SK-N-SH (cell line): ENCODE measurements at regions not wholly inside any gene's neighbourhood (a gene's known extent, or its start where the extent isn't known, plus 50 kb on each side); places are given as distances from the start of the nearest gene placed in this dataset.

ENCODE experiments used
- CTCF ChIA-PET: fragments of 300-600, 350-600 bp; formaldehyde crosslinking; extraction: SDS; loops from one replicate; lab custom pipeline; 2021; lab: Yijun Ruan, JAX
- POLR2A ChIA-PET: fragments of 350-600 bp; sonication (Branson Sonifier 250); formaldehyde crosslinking; extraction: SDS; loops from one replicate; lab custom pipeline; 2020; ENCODE audit warnings: antibody characterized with exemption, inconsistent platforms; lab: Yijun Ruan, JAX
- DNase-seq: peaks from one replicate; pipeline ENCODE4 v3.0.0; 2012
- H2AFZ ChIP-seq: fragments of 200-600 bp; sonication (generic); 2 replicates; pipeline ENCODE4 v1.8.1; 2016; ENCODE audit warnings: antibody characterized with exemption, mild to moderate bottlenecking, low read depth
- H3F3A ChIP-seq: fragments of 200-600 bp; sonication (generic); replicated peaks from 2 replicates; pipeline ENCODE3; 2016; ENCODE audit warnings: antibody characterized with exemption, mild to moderate bottlenecking; ENCODE audit not compliant: insufficient read depth
- H3K27ac ChIP-seq, 2 experiments: fragments of 200-500 bp in 1 of 2; fragments of 200-600 bp in 1 of 2; sonication (Bioruptor generic) in 1 of 2; sonication (generic), shearing (Covaris generic) in 1 of 2; 2 replicates each; pipeline versions ENCODE4 v1.5.1 to v1.6.1; 2014 to 2016; ENCODE audit warnings: low read depth in 2 of 2, inconsistent platforms in 1 of 2, low read length in 1 of 2, mild to moderate bottlenecking in 1 of 2, mixed read lengths in 1 of 2
- H3K27me3 ChIP-seq: fragments of 200-600 bp; sonication (generic), shearing (Covaris generic); 2 replicates; pipeline ENCODE4 v1.6.1; 2016; ENCODE audit warnings: mixed run types; ENCODE audit not compliant: insufficient read depth
- H3K36me3 ChIP-seq, 2 experiments: fragments of 200-500 bp in 1 of 2; fragments of 200-600 bp in 1 of 2; sonication (Bioruptor generic) in 1 of 2; sonication (generic) in 1 of 2; replicated peaks in 1 of 2; 2 replicates each; pipeline versions ENCODE3 to v1.5.1; 2014 to 2016; ENCODE audit warnings: low read length in 1 of 2, mild to moderate bottlenecking in 1 of 2; ENCODE audit not compliant: insufficient read depth in 2 of 2, control insufficient read depth in 1 of 2
- H3K4me1 ChIP-seq, 2 experiments: fragments of 200-500 bp in 1 of 2; fragments of 200-600 bp in 1 of 2; sonication (Bioruptor generic) in 1 of 2; sonication (generic), shearing (Covaris generic) in 1 of 2; 2 replicates each; pipeline versions ENCODE4 v1.5.1 to v1.6.1; 2014 to 2016; ENCODE audit warnings: low read depth in 1 of 2, low read length in 1 of 2, mixed run types in 1 of 2; ENCODE audit not compliant: insufficient read depth in 2 of 2, control insufficient read depth in 1 of 2
- H3K4me2 ChIP-seq: fragments of 200-600 bp; sonication (generic), shearing (Covaris generic); 2 replicates; pipeline ENCODE4 v1.6.1; 2017; ENCODE audit warnings: mixed run types
- H3K4me3 ChIP-seq, 2 experiments: fragments of 200-500 bp in 1 of 2; fragments of 200-600 bp in 1 of 2; sonication (Bioruptor generic) in 1 of 2; sonication (generic), shearing (Covaris generic) in 1 of 2; 2 replicates each; pipeline versions ENCODE4 v1.5.1 to v1.8.1; 2014 to 2016; ENCODE audit warnings: low read depth in 2 of 2, inconsistent platforms in 1 of 2, low read length in 1 of 2, mild to moderate bottlenecking in 1 of 2, mixed read lengths in 1 of 2, moderate library complexity in 1 of 2
- H3K79me2 ChIP-seq: fragments of 200-600 bp; sonication (generic); 2 replicates; pipeline ENCODE4 v1.8.1; 2017; ENCODE audit warnings: mild to moderate bottlenecking; ENCODE audit not compliant: insufficient read depth
- H3K9ac ChIP-seq: fragments of 200-600 bp; sonication (generic); 2 replicates; pipeline ENCODE4 v1.6.1; 2017; ENCODE audit warnings: mixed run types
- H3K9me2 ChIP-seq: fragments of 200-600 bp; sonication (generic); 2 replicates; pipeline ENCODE4 v1.6.1; 2017; ENCODE audit warnings: mixed run types
- H3K9me3 ChIP-seq: fragments of 200-600 bp; sonication (generic); 2 replicates; pipeline ENCODE4 v1.6.1; 2017; ENCODE audit warnings: mixed run types, mild to moderate bottlenecking, moderate library complexity
- H4K20me1 ChIP-seq: fragments of 200-600 bp; sonication (generic); 2 replicates; pipeline ENCODE4 v1.6.1; 2017; ENCODE audit warnings: mild to moderate bottlenecking, mixed run types; ENCODE audit not compliant: insufficient read depth
- EP300 ChIP-seq, 2 experiments: IDR thresholded peaks; 2 replicates each; pipeline versions ENCODE4 v1.4.0 to v1.6.1; 2012; ENCODE audit warnings: borderline replicate concordance in 1 of 2, low read depth in 1 of 2, low read length in 1 of 2
- FOSL2 ChIP-seq: IDR thresholded peaks from 2 replicates; pipeline ENCODE4 v1.4.0; 2012; ENCODE audit warnings: low read depth, mild to moderate bottlenecking, moderate library complexity, borderline replicate concordance
- FOXJ3 ChIP-seq: sonication (generic); formaldehyde crosslinking; IDR thresholded peaks from 2 replicates; pipeline ENCODE4 v1.5.1; 2020; ENCODE audit warnings: mild to moderate bottlenecking, missing genetic modification reagents
- FOXM1 ChIP-seq: IDR thresholded peaks from 2 replicates; pipeline ENCODE4 v1.4.0; 2012; ENCODE audit warnings: low read depth, mild to moderate bottlenecking
- JUND ChIP-seq: IDR thresholded peaks from 2 replicates; pipeline ENCODE4 v1.4.0; 2012
- MEF2A ChIP-seq: IDR thresholded peaks from 2 replicates; pipeline ENCODE4 v1.4.0; 2012; ENCODE audit warnings: low read depth, borderline replicate concordance
- MXI1 ChIP-seq: IDR thresholded peaks from 2 replicates; pipeline ENCODE4 v1.6.1; 2012; ENCODE audit warnings: mild to moderate bottlenecking, low read depth, low read length, improper control_type of control experiment
- NFIC ChIP-seq: IDR thresholded peaks from 2 replicates; pipeline ENCODE4 v1.4.0; 2012; ENCODE audit warnings: borderline replicate concordance
- POLR2AphosphoS5 ChIP-seq: IDR thresholded peaks from 2 replicates; pipeline ENCODE4 v1.6.1; 2012; ENCODE audit warnings: low read depth, low read length
- RXRA ChIP-seq: IDR thresholded peaks from 2 replicates; pipeline ENCODE4 v1.4.0; 2012; ENCODE audit warnings: low read depth, mild to moderate bottlenecking, borderline replicate concordance
- TAF1 ChIP-seq: IDR thresholded peaks from 2 replicates; pipeline ENCODE4 v1.6.1; 2012; ENCODE audit warnings: low read depth, mild to moderate bottlenecking, low read length, moderate library complexity, borderline replicate concordance
- TCF12 ChIP-seq: IDR thresholded peaks from 2 replicates; pipeline ENCODE4 v1.4.0; 2012
- TEAD4 ChIP-seq: IDR thresholded peaks from 2 replicates; pipeline ENCODE4 v1.4.0; 2012; ENCODE audit warnings: mild to moderate bottlenecking, borderline replicate concordance; ENCODE audit not compliant: insufficient read depth
- YY1 ChIP-seq: IDR thresholded peaks from 2 replicates; pipeline ENCODE4 v1.4.0; 2012; ENCODE audit warnings: low read depth, mild to moderate bottlenecking
- WGBS: methylation state at CpG from one replicate; pipeline ENCODE4 v1.1.6; 2017; ENCODE audit warnings: low lambda C conversion rate; 5-methylcytosine and 5-hydroxymethylcytosine counted together
- TF ChIP-seq, protein P1 (sequence below): IDR thresholded peaks from 2 replicates; pipeline ENCODE4 v1.4.0; 2012; ENCODE audit warnings: low read depth
- TF ChIP-seq, protein P2 (sequence below): IDR thresholded peaks from 2 replicates; pipeline ENCODE4; 2012
- TF ChIP-seq, protein P3 (sequence below): fragments of 200-600 bp; sonication (generic); IDR thresholded peaks from 2 replicates; pipeline ENCODE4 v1.6.1; 2017; ENCODE audit warnings: antibody characterized with exemption, mild to moderate bottlenecking, moderate library complexity
- TF ChIP-seq, protein P4 (sequence below): IDR thresholded peaks from 2 replicates; pipeline ENCODE4 v1.4.0; 2012; ENCODE audit warnings: low read depth, borderline replicate concordance
- TF ChIP-seq, protein P5 (sequence below): IDR thresholded peaks from 2 replicates; pipeline ENCODE4 v1.4.0; 2012; ENCODE audit warnings: low read depth, borderline replicate concordance

DNA sequence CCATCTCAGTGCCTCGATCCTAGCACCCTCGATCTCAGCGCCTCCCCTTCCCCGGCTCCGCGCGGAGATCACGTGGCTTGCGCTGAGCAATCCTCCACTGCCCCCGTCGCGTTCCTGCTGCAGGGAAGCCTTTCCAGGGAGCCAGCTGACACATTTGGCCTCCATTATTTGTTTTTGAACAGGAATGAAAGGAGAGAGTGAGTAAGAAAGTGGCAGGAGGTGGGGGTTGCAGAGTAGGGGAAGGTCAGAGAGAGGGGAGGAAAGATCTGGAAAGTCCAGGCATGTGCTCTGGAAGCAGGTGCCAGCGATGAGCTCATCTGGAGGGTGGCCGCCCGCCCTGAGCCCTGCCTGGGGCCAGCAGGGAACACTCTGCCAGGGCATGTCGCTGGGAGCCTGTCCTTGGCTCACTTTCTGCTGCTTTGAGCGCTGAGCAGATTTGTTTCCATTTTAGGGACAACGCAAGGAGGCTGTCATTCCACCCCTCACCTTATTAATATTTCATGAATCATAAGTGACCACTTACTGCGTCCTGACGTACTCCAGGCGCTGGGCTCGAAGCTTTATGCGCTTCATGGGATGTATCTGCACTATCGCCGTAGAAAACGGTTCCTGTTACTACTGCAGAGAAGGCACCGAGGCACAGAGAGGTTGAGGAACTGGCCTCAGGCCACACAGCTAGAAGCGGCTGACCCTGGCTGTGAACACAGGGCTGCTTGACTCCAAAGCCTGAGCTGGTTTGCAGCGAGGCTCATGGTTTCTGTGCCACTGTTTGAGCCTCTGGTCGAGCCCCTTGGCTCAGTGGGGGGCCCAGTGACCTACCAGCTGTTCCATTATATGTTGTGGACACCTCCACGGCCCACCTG, 283.1 kb downstream of the SEC14L1 start:
- Histone ChIP-seq H3K9ac (no peak overlapping the region; the same call in 1 of the 2 replicates), H3K9me2 (no peaks in the 10 kb centered on the region), H3K4me2 (peak overlapping the region; percentile 65; the same call in 1 of the 2 replicates), H3K27ac (peak overlapping the region; percentile 86 to 96), H3K27me3 (no peaks in the 10 kb centered on the region), H3K79me2 (peaks cover 69% of the 10 kb centered on the region), H3K4me3 (no peak overlapping the region), H3K9me3 (no peaks in the 10 kb centered on the region), H3F3A (peaks cover 66% of the 10 kb centered on the region), H4K20me1 (peaks cover 13% of the 10 kb centered on the region; the same call in 1 of the 2 replicates), H3K4me1 (peaks cover 95 to 99% of the 10 kb centered on the region in 2 experiments), H2AFZ (no peak overlapping the region), H3K36me3 (peaks cover 0 to 3% of the 10 kb centered on the region in 2 experiments)
- DNase-seq: peak; percentile 73
- TF ChIP-seq TCF12 (peak; percentile 80), TEAD4 (peak; percentile 59; the same call in 1 of the 2 replicates), TAF1 (no peak), YY1 (0 out of 2 replicates have a peak, but pooled peaks have one; percentile 27), NFIC (peak; percentile 84), FOXM1 (no peak), FOSL2 (peak; percentile 2; the same call in 1 of the 2 replicates), POLR2AphosphoS5 (peak; percentile 47; the same call in 1 of the 2 replicates), RXRA (peak; percentile 98), FOXJ3 (CRISPR knock-in tag) (0 out of 2 replicates have a peak, but pooled peaks have one; percentile 32), MEF2A (no peak), JUND (peak; percentile 40; the same call in 1 of the 2 replicates), MXI1 (0 out of 2 replicates have a peak, but pooled peaks have one; percentile 51), EP300 (IDR thresholded peaks at IDR 0.05; ENCODE audit: borderline replicate concordance in 1 of 2, low read depth in 1 of 2, low read length in 1 of 2) (peak; percentile 72 to 85)
- TF ChIP-seq, protein P1, sequence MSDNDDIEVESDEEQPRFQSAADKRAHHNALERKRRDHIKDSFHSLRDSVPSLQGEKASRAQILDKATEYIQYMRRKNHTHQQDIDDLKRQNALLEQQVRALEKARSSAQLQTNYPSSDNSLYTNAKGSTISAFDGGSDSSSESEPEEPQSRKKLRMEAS: peak; percentile 99
- TF ChIP-seq, protein P2, sequence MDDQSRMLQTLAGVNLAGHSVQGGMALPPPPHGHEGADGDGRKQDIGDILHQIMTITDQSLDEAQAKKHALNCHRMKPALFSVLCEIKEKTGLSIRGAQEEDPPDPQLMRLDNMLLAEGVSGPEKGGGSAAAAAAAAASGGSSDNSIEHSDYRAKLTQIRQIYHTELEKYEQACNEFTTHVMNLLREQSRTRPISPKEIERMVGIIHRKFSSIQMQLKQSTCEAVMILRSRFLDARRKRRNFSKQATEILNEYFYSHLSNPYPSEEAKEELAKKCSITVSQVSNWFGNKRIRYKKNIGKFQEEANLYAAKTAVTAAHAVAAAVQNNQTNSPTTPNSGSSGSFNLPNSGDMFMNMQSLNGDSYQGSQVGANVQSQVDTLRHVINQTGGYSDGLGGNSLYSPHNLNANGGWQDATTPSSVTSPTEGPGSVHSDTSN: peak; percentile 64
- TF ChIP-seq, protein P3, sequence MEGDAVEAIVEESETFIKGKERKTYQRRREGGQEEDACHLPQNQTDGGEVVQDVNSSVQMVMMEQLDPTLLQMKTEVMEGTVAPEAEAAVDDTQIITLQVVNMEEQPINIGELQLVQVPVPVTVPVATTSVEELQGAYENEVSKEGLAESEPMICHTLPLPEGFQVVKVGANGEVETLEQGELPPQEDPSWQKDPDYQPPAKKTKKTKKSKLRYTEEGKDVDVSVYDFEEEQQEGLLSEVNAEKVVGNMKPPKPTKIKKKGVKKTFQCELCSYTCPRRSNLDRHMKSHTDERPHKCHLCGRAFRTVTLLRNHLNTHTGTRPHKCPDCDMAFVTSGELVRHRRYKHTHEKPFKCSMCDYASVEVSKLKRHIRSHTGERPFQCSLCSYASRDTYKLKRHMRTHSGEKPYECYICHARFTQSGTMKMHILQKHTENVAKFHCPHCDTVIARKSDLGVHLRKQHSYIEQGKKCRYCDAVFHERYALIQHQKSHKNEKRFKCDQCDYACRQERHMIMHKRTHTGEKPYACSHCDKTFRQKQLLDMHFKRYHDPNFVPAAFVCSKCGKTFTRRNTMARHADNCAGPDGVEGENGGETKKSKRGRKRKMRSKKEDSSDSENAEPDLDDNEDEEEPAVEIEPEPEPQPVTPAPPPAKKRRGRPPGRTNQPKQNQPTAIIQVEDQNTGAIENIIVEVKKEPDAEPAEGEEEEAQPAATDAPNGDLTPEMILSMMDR: no peak
- TF ChIP-seq, protein P4, sequence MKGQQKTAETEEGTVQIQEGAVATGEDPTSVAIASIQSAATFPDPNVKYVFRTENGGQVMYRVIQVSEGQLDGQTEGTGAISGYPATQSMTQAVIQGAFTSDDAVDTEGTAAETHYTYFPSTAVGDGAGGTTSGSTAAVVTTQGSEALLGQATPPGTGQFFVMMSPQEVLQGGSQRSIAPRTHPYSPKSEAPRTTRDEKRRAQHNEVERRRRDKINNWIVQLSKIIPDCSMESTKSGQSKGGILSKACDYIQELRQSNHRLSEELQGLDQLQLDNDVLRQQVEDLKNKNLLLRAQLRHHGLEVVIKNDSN: peak; percentile 77
- TF ChIP-seq, protein P5, sequence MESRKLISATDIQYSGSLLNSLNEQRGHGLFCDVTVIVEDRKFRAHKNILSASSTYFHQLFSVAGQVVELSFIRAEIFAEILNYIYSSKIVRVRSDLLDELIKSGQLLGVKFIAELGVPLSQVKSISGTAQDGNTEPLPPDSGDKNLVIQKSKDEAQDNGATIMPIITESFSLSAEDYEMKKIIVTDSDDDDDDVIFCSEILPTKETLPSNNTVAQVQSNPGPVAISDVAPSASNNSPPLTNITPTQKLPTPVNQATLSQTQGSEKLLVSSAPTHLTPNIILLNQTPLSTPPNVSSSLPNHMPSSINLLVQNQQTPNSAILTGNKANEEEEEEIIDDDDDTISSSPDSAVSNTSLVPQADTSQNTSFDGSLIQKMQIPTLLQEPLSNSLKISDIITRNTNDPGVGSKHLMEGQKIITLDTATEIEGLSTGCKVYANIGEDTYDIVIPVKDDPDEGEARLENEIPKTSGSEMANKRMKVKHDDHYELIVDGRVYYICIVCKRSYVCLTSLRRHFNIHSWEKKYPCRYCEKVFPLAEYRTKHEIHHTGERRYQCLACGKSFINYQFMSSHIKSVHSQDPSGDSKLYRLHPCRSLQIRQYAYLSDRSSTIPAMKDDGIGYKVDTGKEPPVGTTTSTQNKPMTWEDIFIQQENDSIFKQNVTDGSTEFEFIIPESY: no peak
- WGBS: 70% methylated on average over 29 of the region's 31 CpGs
- POLR2A ChIA-PET: interaction anchor here (1.6 kb wide), 3 partner anchors 10 to 49 kb away, joined by 4 to 13 read pairs (median 7); no protein-coding TSS in a partner anchor
- CTCF ChIA-PET: interaction anchor here (0.8 to 29.4 kb wide), 16 partner anchors 9 to 590 kb away, joined by 3 to 566 read pairs (median 8); no protein-coding TSS in a partner anchor
